ENCODE measurements at regions not wholly inside any gene's neighbourhood (a gene's known extent, or its start where the extent isn't known, plus 50 kb on each side); places are given as distances from the start of the nearest gene placed in this dataset.

GRCh38 chr11:7858006-7858405 is 61.3 kb upstream of the OR5P2 start:
- no peak for TF ChIP-seq EZH2 (IDR thresholded peaks at IDR 0.05; ENCODE audit: borderline replicate concordance, low read depth, low read length, poor library complexity, severe bottlenecking)
- TF ChIP-seq CTCF (conservative IDR thresholded peaks at IDR 0.05; ENCODE audit: low read depth, low read length): no peak

Measured in A673 (cell line).